GM12892 (cell line): ENCODE measurements at regions not wholly inside any gene's neighbourhood (a gene's known extent, or its start where the extent isn't known, plus 50 kb on each side); places are given as distances from the start of the nearest gene placed in this dataset.

Experiments
- POLR2A ChIP-seq: IDR thresholded peaks from 2 replicates; pipeline ENCODE4 v1.6.1; 2011; ENCODE audit warnings: low read depth, low read length, control low read depth
- POLR2AphosphoS5 ChIP-seq: IDR thresholded peaks from 2 replicates; pipeline ENCODE4 v1.6.1; 2011; ENCODE audit warnings: low read depth, low read length, control low read depth
- TAF1 ChIP-seq: IDR thresholded peaks from 2 replicates; pipeline ENCODE4 v1.6.1; 2011; ENCODE audit warnings: low read depth, mild to moderate bottlenecking, control low read depth, low read length, borderline replicate concordance

DNA sequence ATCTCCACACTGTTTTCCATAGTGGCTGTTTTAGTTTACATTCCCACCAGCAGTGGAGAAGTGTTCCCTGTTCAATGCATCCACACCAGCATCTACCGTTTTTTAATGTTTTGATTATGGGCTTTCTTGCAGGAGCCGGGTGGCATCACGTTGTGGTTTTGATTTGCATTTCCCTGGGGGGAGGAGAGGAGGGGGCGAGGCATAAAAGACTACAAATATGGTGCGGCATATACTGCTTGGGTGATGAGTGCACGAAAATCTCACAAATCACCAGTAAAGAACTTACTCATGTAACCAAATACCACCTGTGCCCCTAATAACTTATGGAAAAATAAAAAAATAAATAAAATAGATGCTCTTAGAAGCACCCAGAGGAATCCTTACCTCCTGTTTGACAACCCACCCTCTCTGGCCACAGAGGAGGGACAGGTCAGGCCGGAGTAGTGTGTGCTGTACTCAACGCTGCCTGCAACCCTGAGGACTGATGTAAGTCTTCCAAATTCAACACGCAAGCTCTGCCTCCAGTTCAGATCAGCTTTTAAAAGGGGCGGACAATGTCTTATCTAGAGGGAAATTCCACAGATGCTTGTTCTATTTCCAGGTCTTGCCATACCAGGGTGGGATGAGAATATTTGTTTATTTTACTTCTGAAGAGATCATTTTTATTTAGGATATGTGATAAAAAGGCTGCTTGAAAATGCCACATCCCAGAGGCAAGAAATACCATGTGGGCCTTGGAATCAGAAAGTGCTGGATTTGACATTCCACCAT, 329.6 kb upstream of the B3GAT1 start:
- TF ChIP-seq POLR2A = no peak
- TF ChIP-seq POLR2AphosphoS5 = no peak
- no peak for TF ChIP-seq TAF1
